Activated B cell treated with CpG ODN at 0.5 μM for 24 hours (primary cell): ENCODE measurements at regions not wholly inside any gene's neighbourhood (a gene's known extent, or its start where the extent isn't known, plus 50 kb on each side); places are given as distances from the start of the nearest gene placed in this dataset.
"Not testable (repeated sequence)": the region's sequence is repeated elsewhere in the genome, so short reads cannot be mapped to it uniquely, and the experiment has no call there.

ENCODE experiments used
- ATAC-seq: fragments of 200-7000 bp; cut with Tn5 transposase; one replicate; pipeline ENCODE4 v1.10.0; 2021; ENCODE audit warnings: low read depth, mild to moderate bottlenecking, moderate library complexity
- CTCF ChIA-PET: fragments of 350-600 bp; sonication (Branson Sonifier 250); formaldehyde crosslinking; loops from one replicate; lab custom pipeline; 2021; ENCODE audit warnings: antibody characterized with exemption; lab: Charles Lee
- POLR2A ChIA-PET: fragments of 350-600 bp; sonication (Branson Sonifier 250); formaldehyde crosslinking; loops from one replicate; lab custom pipeline; 2021; ENCODE audit warnings: antibody characterized with exemption; lab: Charles Lee
- DNase-seq: peaks from one replicate; pipeline ENCODE4 v3.0.0; 2022
- H3K27ac Mint-ChIP-seq: one replicate; pipeline ENCODE4 v1.8.0; 2020; ENCODE audit warnings: mixed read lengths
- H3K27me3 Mint-ChIP-seq: one replicate; pipeline ENCODE4 v1.8.0; 2021; ENCODE audit warnings: mixed read lengths
- H3K36me3 Mint-ChIP-seq: one replicate; pipeline ENCODE4 v1.8.0; 2021; ENCODE audit warnings: low read depth, mixed read lengths
- H3K4me1 Mint-ChIP-seq: one replicate; pipeline ENCODE4 v1.8.0; 2021; ENCODE audit warnings: mixed read lengths
- H3K4me3 Mint-ChIP-seq: one replicate; pipeline ENCODE4 v1.8.0; 2020; ENCODE audit warnings: mild to moderate bottlenecking, mixed read lengths
- H3K9me3 Mint-ChIP-seq: one replicate; pipeline ENCODE4 v1.8.0; 2020; ENCODE audit warnings: mixed read lengths
- CTCF ChIP-seq: fragments of 200-600 bp; IDR thresholded peaks from one replicate; pipeline ENCODE4 v1.8.0; 2022; ENCODE audit warnings: antibody characterized with exemption, mild to moderate bottlenecking
- intact Hi-C: fragments of 100-400 bp; cut with micrococcal nuclease; formaldehyde crosslinking; loops from one replicate; pipeline ENCODE4 v1.15.1; 2024

DNA sequence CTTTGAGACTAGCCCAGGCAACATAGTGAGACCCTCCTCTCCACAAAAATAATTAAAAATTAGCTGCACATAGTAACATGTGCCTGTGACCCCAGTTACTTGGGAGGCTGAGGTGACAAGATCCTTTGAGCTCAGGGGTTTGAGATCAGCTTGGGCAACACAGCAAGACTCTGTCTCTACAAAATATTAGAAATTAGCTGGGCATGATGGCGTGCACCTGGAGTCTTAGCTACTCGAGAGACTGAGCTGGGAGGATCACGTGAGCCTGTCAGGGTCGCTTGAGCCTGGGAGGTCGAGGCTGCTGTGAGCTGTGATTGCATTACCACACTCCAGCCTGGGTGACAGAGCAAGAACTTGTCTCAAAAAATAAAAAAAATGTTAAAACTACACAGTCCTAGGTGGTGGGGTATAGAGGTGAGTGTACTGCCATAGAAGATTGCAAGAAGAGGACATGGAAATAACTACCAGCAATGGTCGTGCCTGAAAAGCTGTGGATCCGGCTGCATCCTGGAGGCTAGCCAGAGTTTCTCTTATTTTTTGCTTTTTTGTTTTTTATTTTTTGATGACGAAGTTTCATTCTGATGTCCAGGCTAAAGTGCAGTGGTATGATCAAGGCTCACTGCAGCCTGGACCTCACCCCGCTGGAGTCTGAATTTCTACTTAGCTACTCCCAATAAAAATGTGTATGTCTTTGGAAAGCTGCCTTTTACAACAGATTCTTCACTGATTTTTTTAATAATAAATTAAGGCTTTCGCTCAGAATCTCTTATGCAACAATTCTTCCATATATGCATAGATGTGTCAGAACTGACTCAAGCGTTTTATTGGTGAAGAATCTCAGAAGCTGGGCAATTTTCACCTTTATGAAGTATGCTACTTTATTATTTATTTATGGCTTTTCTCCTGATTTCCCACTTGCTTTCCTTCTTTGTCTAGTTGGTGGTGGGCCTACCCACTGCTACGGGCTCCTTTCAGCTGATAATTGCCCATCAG lies 393.8 kb downstream of the TSHZ3 start:
- ChIA-PET CTCF (no interaction called here), POLR2A (no interaction called here)
- no peak overlapping the region for H3K4me3 Mint-ChIP-seq
- ATAC-seq, result no peak
- no peaks in the 10 kb centered on the region for H3K36me3 Mint-ChIP-seq
- no peak for TF ChIP-seq CTCF
- intact Hi-C loops, result no loop called here
- H3K27me3 Mint-ChIP-seq, result no peaks in the 10 kb centered on the region
- H3K27ac Mint-ChIP-seq, result no peak overlapping the region
- no peak for DNase-seq
- H3K9me3 Mint-ChIP-seq, result peaks cover 15% of the 10 kb centered on the region
- H3K4me1 Mint-ChIP-seq, result no peaks in the 10 kb centered on the region

GRCh38 chr19:30944276-30944932 lies 404.8 kb downstream of the TSHZ3 start:
- CTCF ChIA-PET, H3K9me3 Mint-ChIP-seq, H3K4me3 Mint-ChIP-seq, H3K27ac Mint-ChIP-seq, H3K27me3 Mint-ChIP-seq, ATAC-seq, POLR2A ChIA-PET, H3K36me3 Mint-ChIP-seq, intact Hi-C loops, H3K4me1 Mint-ChIP-seq, DNase-seq: not testable (repeated sequence)

DNA sequence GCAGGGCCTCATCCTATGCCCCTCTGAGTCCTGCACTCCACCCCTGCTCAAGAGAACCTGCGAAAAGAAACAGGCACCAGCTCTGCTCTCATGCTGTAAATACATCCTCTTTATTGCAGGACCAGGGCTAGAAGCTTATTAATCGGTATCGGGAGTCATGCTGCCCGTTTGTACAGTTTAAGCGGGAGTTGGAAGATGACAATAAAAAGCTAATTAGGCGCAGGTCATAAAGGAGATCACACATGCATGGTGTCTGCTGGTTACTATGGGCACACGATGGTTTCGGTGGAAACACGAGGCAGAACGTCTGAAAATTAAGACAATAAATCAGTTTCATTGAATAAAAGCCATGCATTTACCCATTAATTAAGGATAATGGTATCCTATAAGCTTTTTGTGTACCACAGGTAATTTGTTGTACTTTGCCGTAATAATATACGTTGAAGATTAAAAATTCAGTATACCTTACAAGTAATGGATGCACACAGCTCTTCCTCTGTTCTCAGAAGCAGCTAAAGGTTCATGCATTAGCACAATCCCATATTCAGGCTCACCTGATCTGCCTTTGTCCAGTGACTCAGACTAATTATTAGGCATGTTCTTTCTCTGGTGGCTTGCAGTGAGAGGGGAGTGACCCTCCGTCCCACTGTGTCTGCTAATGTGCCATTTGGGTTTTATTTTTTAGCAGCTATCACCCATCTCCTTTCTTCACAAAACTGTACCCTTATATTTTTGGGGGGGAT lies 406.0 kb downstream of the TSHZ3 start:
- CTCF ChIA-PET, result no interaction called here

DNA sequence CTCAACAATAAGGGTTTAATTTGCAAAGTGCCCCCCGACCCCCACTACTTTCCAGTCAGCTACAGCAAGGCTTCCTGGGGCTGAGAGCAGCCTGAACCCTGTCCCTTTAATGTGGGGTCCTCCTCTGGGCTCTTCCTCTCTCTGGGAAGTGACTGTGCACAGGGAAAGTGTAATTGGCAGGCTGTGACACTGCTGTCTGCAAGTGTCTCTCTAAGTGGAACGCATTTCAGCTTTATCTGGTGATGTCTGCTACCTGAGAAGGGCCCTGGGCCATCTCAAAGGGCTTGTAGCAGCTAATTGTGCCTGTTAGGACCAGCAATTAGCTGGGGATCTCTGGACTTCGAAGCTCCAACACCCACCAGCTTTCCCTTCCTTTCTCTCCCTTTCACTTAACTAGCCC lies 406.6 kb downstream of the TSHZ3 start:
- ATAC-seq, result no peak
- no peak overlapping the region for H3K27ac Mint-ChIP-seq
- no peak overlapping the region for H3K4me3 Mint-ChIP-seq
- intact Hi-C loops, result no loop called here
- ChIA-PET POLR2A (no interaction called here), CTCF (no interaction called here)
- no peak for TF ChIP-seq CTCF
- H3K27me3 Mint-ChIP-seq, result no peaks in the 10 kb centered on the region
- DNase-seq, result no peak
- H3K36me3 Mint-ChIP-seq, result no peaks in the 10 kb centered on the region
- H3K9me3 Mint-ChIP-seq, result peaks cover 10% of the 10 kb centered on the region
- no peaks in the 10 kb centered on the region for H3K4me1 Mint-ChIP-seq

More for the DNA sequence above, 406.0 kb downstream of the TSHZ3 start:
- no peaks in the 10 kb centered on the region for H3K4me1 Mint-ChIP-seq
- intact Hi-C loops, result no loop called here
- no peak for ATAC-seq
- no peak overlapping the region for H3K4me3 Mint-ChIP-seq
- no peaks in the 10 kb centered on the region for H3K36me3 Mint-ChIP-seq
- no peak for TF ChIP-seq CTCF
- H3K27me3 Mint-ChIP-seq, result no peaks in the 10 kb centered on the region
- DNase-seq, result no peak
- POLR2A ChIA-PET, result no interaction called here
- H3K27ac Mint-ChIP-seq, result no peak overlapping the region
- peaks cover 10% of the 10 kb centered on the region for H3K9me3 Mint-ChIP-seq

GRCh38 chr19:30941591-30941990 lies 407.6 kb downstream of the TSHZ3 start:
- ATAC-seq (no peak), DNase-seq (no peak)
- no peak for TF ChIP-seq CTCF
- CTCF ChIA-PET, result no interaction called here
- POLR2A ChIA-PET, result no interaction called here
- H3K27me3 Mint-ChIP-seq, result no peaks in the 10 kb centered on the region
- no peak overlapping the region for H3K4me3 Mint-ChIP-seq
- intact Hi-C loops, result no loop called here
- no peaks in the 10 kb centered on the region for H3K36me3 Mint-ChIP-seq
- H3K9me3 Mint-ChIP-seq, result peaks cover 10% of the 10 kb centered on the region
- no peak overlapping the region for H3K27ac Mint-ChIP-seq
- H3K4me1 Mint-ChIP-seq, result no peaks in the 10 kb centered on the region
